Ovary (tissue), 7 donors: ENCODE measurements at regions not wholly inside any gene's neighbourhood (a gene's known extent, or its start where the extent isn't known, plus 50 kb on each side); places are given as distances from the start of the nearest gene placed in this dataset.

Experiments used
- DNase-seq, 5 donors: peaks; one replicate each; pipeline ENCODE4 v3.0.0-alpha.2; 2019 to 2020
- H3K27ac ChIP-seq, 2 donors: fragments of 200-600 bp; one replicate each; pipeline versions ENCODE4 v1.5.1 to v1.8.0; 2019 to 2022
- H3K27me3 ChIP-seq: fragments of 200-600 bp; one replicate; pipeline ENCODE4 v1.8.0; 2022
- H3K36me3 ChIP-seq: fragments of 200-600 bp; sonication (generic); one replicate; pipeline ENCODE4 v1.5.1; 2019
- H3K4me1 ChIP-seq: one replicate; pipeline ENCODE4 v1.8.1; 2013; ENCODE audit warnings: mild to moderate bottlenecking, moderate library complexity; ENCODE audit not compliant: insufficient read depth
- H3K4me3 ChIP-seq: fragments of 200-600 bp; sonication (generic); one replicate; pipeline ENCODE4 v1.5.1; 2017
- H3K9me3 ChIP-seq, 2 donors: fragments of 200-600 bp in 1 of 2; sonication (generic) in 1 of 2; one replicate each; pipeline versions ENCODE4 v1.5.1 to v1.8.1; 2013 to 2019; ENCODE audit warnings: mild to moderate bottlenecking in 1 of 2, moderate library complexity in 1 of 2
- CTCF ChIP-seq, 3 donors: fragments of 450-650 bp in 2 of 3; fragments of 200-600 bp in 1 of 3; IDR thresholded peaks; one replicate each; pipeline versions ENCODE4 v1.5.1 to v1.8.0; 2016 to 2022; ENCODE audit warnings: antibody characterized with exemption in 3 of 3, mild to moderate bottlenecking in 1 of 3
- EP300 ChIP-seq: sonication (generic); formaldehyde crosslinking; IDR thresholded peaks from one replicate; pipeline ENCODE4 v1.6.1; 2017; ENCODE audit warnings: antibody characterized with exemption
- POLR2A ChIP-seq: fragments of 450-650 bp; IDR thresholded peaks from one replicate; pipeline ENCODE4 v1.6.1; 2017; ENCODE audit warnings: antibody characterized with exemption, mild to moderate bottlenecking, moderate library complexity
- WGBS, 3 donors: extraction: QIAGEN DNeasy Blood & Tissue Kit in 1 of 3; methylation state at CpG; one replicate each; pipeline versions ENCODE4 v1.1.5 to v1.1.7; 2013 to 2017; 5-methylcytosine and 5-hydroxymethylcytosine counted together
- intact Hi-C, 4 donors: fragments of 100-400 bp; cut with DNase I; formaldehyde crosslinking; loops; one replicate each; pipeline versions ENCODE4 v1.11.0 to v1.15.1; 2022 to 2023
- donor health status: DM: no; HTN: no; CAD: no; lungs with moderate emphysema.
- donor health status: DM: no; HTN: no; CAD: no.
- donor health status: Bipolar disorder and iron deficiency.
- donor health status: DM: no; HTN: no; CAD: no.
- donor health status: DM: yes; HTN: yes; CAD: no.

DNA sequence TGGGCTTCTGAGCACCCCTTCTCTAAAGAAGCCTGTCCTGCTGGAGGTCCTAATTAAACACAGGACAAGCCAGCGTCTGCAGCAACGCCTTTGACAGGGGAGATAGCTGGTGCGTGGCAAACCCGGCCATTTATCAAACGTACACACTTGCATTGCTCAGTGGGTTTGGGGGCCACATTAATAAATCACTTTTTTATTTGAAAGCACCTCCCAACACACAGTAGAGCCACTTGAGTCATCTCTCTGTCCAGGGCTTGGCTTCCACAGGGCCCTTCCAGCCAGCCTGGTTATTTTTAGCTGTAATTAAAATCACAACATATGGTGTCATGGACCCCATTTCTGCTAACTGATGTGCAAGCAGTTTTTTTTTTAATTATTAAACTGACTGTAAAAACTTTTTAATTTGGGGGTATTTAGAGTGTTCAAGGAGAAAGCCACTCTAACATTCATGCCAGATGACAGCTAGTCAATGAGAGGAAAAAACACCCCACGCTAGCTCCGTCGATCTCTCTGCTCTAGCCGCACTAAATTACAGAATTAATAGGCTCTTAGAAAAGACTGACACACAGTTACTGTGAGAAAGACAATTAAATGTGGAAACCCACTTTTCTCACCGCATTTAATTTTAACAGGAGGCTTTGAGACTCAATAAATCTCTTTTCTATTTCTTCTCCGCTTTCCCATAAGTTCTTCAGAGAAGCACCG is 201.0 kb upstream of the WSCD1 start:
- H3K27me3 ChIP-seq: no peaks in the 10 kb centered on the region
- no peak for DNase-seq
- intact Hi-C loops: no loop called here
- WGBS, 3 donors: 26 to 49% (median 40%) methylated on average over 12 of the region's 12 CpGs
- TF ChIP-seq POLR2A: no peak
- TF ChIP-seq CTCF (IDR thresholded peaks at IDR 0.05): no peak
- no peak for TF ChIP-seq EP300
- no peaks in the 10 kb centered on the region for H3K36me3 ChIP-seq
- no peaks in the 10 kb centered on the region for H3K9me3 ChIP-seq
- H3K27ac ChIP-seq: no peak overlapping the region
- H3K4me1 ChIP-seq: no peaks in the 10 kb centered on the region
- no peak overlapping the region for H3K4me3 ChIP-seq

- H3K4me1 ChIP-seq: no peaks in the 10 kb centered on the region
- intact Hi-C loops: no loop called here
- no peak overlapping the region for H3K4me3 ChIP-seq
- H3K9me3 ChIP-seq: no peaks in the 10 kb centered on the region
- no peak for DNase-seq
- no peaks in the 10 kb centered on the region for H3K27me3 ChIP-seq
- no peak for TF ChIP-seq CTCF (IDR thresholded peaks at IDR 0.05)
- TF ChIP-seq POLR2A: no peak
- TF ChIP-seq EP300: no peak
- 79 to 82% (median 80%) methylated on average over 6 of the region's 6 CpGs for WGBS, 3 donors
- H3K36me3 ChIP-seq: no peaks in the 10 kb centered on the region
- H3K27ac ChIP-seq: no peak overlapping the region
These were observed 199.8 kb upstream of the WSCD1 start for GRCh38 chr17:5870231-5870953.

DNA sequence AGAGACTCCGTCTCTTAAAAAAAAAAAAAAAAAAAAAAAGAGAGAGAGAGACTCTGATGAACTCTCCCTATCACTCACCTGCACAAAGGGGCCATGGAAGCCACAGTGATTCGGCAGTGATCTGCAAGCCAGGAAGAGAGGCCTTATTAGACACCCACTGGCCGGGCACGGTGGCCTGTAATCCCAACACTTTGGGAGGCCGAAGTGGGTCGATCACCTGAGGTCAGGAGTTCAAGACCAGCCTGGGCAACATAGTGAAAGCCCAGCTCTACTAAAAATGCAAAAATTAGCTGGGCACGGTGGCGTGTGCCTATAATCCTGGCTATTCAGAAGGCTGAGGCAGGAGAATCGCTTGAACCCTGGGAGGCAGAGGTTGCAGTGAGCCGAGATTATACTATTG is 198.5 kb upstream of the WSCD1 start:
- no peaks in the 10 kb centered on the region for H3K9me3 ChIP-seq
- H3K27ac ChIP-seq: no peak overlapping the region
- 86 to 94% (median 91%) methylated on average over 10 of the region's 10 CpGs for WGBS, 3 donors
- H3K4me1 ChIP-seq: no peaks in the 10 kb centered on the region
- H3K4me3 ChIP-seq: no peak overlapping the region
- no peak for DNase-seq
- H3K27me3 ChIP-seq: no peaks in the 10 kb centered on the region
- intact Hi-C loops: no loop called here
- no peak for TF ChIP-seq EP300
- TF ChIP-seq POLR2A: no peak
- no peak for TF ChIP-seq CTCF (IDR thresholded peaks at IDR 0.05)
- no peaks in the 10 kb centered on the region for H3K36me3 ChIP-seq

DNA sequence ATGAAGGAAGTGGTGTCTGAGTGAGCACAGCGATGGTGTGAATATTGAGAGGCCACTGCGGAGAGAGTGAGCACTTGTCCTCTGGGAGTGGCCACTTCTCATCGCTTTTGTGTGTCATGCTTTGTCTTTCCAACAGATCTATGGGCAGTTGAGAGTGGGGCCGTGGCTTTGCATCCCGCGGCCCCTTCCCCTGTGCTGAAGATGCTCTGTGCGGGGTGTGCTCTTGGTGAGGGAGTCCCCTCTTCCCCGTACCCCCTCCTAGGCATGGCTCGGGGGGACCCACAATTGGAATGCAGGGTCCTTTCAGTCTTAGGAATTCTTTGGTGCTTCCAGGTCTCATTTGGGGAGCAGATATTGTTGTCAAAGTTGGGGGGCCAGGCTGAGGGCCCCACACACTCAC is 197.3 kb upstream of the WSCD1 start:
- intact Hi-C loops: no loop called here
- 85 to 88% (median 85%) methylated on average over 9 of the region's 9 CpGs for WGBS, 3 donors

More for the DNA sequence above, 197.3 kb upstream of the WSCD1 start:
- Histone ChIP-seq H3K27ac (no peak overlapping the region), H3K27me3 (no peaks in the 10 kb centered on the region), H3K36me3 (no peaks in the 10 kb centered on the region), H3K9me3 (no peaks in the 10 kb centered on the region), H3K4me1 (no peaks in the 10 kb centered on the region), H3K4me3 (no peak overlapping the region)
- DNase-seq: no peak
- no peak for TF ChIP-seq POLR2A
- no peak for TF ChIP-seq EP300
- TF ChIP-seq CTCF (IDR thresholded peaks at IDR 0.05): no peak
